PC-9 (cell line): ENCODE measurements at regions not wholly inside any gene's neighbourhood (a gene's known extent, or its start where the extent isn't known, plus 50 kb on each side); places are given as distances from the start of the nearest gene placed in this dataset.

ENCODE experiments used
- BruUV-seq: library from RNA; stranded (reverse); fragments of 400-500 nt; replicated peaks from 2 replicates; lab custom pipeline; 2021; lab: Mats Ljungman, UMichigan
- CTCF ChIA-PET: fragments of 300-600 bp; sonication (Branson Sonifier 250); formaldehyde crosslinking; loops from one replicate; lab custom pipeline; 2022; ENCODE audit warnings: antibody characterized with exemption; lab: Charles Lee
- POLR2A ChIA-PET: fragments of 300-600 bp; sonication (Branson Sonifier 250); formaldehyde crosslinking; loops from one replicate; lab custom pipeline; 2022; ENCODE audit warnings: antibody characterized with exemption; ENCODE audit not compliant: unreplicated experiment; lab: Charles Lee
- DNase-seq, 2 experiments: peaks; one replicate each; pipeline versions ENCODE4 v3.0.0 to v3.0.0-alpha.2; 2015 to 2022; ENCODE audit warnings: mixed read lengths in 1 of 2
- H2AFZ ChIP-seq: fragments of 200-600 bp; sonication (generic); 2 replicates; pipeline ENCODE4 v1.8.1; 2017; ENCODE audit warnings: antibody characterized with exemption
- H3F3A ChIP-seq: fragments of 200-600 bp; sonication (generic); 2 replicates; pipeline ENCODE4 v1.8.1; 2017; ENCODE audit warnings: antibody characterized with exemption, mild to moderate bottlenecking, low read depth; ENCODE audit not compliant: insufficient read depth
- H3K27ac ChIP-seq: fragments of 200-600 bp; sonication (generic); 2 replicates; pipeline ENCODE4 v1.6.1; 2016; ENCODE audit warnings: mixed run types
- H3K27me3 ChIP-seq: fragments of 200-600 bp; sonication (generic); 2 replicates; pipeline ENCODE4 v1.6.1; 2016; ENCODE audit warnings: low read depth, mixed run types; ENCODE audit not compliant: insufficient read depth
- H3K36me3 ChIP-seq: fragments of 200-600 bp; sonication (generic); 2 replicates; pipeline ENCODE4 v1.6.1; 2016; ENCODE audit warnings: low read depth, mixed run types
- H3K4me1 ChIP-seq: fragments of 200-600 bp; sonication (generic); replicated peaks from 2 replicates; pipeline ENCODE4 v1.6.1; 2016; ENCODE audit warnings: mixed run types; ENCODE audit not compliant: insufficient read depth
- H3K4me2 ChIP-seq: fragments of 200-600 bp; sonication (generic); 2 replicates; pipeline ENCODE4 v1.6.1; 2017; ENCODE audit warnings: mixed run types
- H3K4me3 ChIP-seq: fragments of 200-600 bp; sonication (generic); 2 replicates; pipeline ENCODE4 v1.6.1; 2016; ENCODE audit warnings: mixed run types
- H3K79me2 ChIP-seq: fragments of 200-600 bp; sonication (generic); 2 replicates; pipeline ENCODE4 v1.6.1; 2017; ENCODE audit warnings: low read depth, mixed run types
- H3K9me2 ChIP-seq: fragments of 200-600 bp; sonication (generic); 2 replicates; pipeline ENCODE4 v1.8.1; 2017; ENCODE audit warnings: mild to moderate bottlenecking; ENCODE audit not compliant: insufficient read depth
- H3K9me3 ChIP-seq: fragments of 200-600 bp; sonication (generic); 2 replicates; pipeline ENCODE4 v1.8.1; 2016; ENCODE audit warnings: low read depth; ENCODE audit not compliant: insufficient read depth
- H4K20me1 ChIP-seq: fragments of 200-600 bp; sonication (generic); 2 replicates; pipeline ENCODE4 v1.8.1; 2017; ENCODE audit not compliant: insufficient read depth
- EZH2 ChIP-seq: fragments of 200-600 bp; sonication (generic); IDR thresholded peaks from 2 replicates; pipeline ENCODE4 v1.8.0; 2017; ENCODE audit warnings: antibody characterized with exemption, low read depth
- intact Hi-C: fragments of 100-400 bp; cut with micrococcal nuclease; formaldehyde crosslinking; loops from one replicate; pipeline ENCODE4 v1.10.0; 2022; ENCODE audit not compliant: unreplicated experiment
- TF ChIP-seq, protein P1 (sequence below): fragments of 200-600 bp; sonication (generic); conservative IDR thresholded peaks from 2 replicates; pipeline ENCODE4 v1.6.1; 2017; ENCODE audit warnings: mixed run types, antibody characterized with exemption, mild to moderate bottlenecking, moderate library complexity

DNA sequence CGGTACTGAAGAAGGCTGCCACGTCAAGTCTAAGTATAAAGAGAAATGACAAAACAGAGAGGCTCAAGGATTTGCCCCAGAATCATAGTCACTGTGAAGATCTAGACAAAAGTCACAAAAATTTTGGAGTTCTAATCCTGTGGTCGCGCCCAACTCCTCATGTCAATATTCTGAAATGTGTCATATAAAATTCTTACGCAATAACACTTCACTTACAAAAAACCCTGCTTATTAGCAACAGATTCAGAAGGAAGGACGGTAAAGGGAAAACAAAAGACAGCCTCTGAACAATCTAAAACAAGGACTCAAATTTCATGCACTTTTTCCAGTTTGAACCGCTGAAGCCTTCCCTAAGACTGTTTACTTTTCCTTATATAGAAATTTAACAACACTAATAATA lies 94.7 kb downstream of the TSPAN8 start:
- Histone ChIP-seq H3K9me2 (no peaks in the 10 kb centered on the region), H3K27ac (no peak overlapping the region), H3K79me2 (no peaks in the 10 kb centered on the region), H3K4me2 (no peak overlapping the region), H3F3A (no peaks in the 10 kb centered on the region), H3K4me3 (no peak overlapping the region), H4K20me1 (no peaks in the 10 kb centered on the region), H2AFZ (no peak overlapping the region), H3K4me1 (no peaks in the 10 kb centered on the region), H3K36me3 (no peaks in the 10 kb centered on the region), H3K27me3 (no peaks in the 10 kb centered on the region), H3K9me3 (no peaks in the 10 kb centered on the region)
- no TSS peak for BruUV-seq
- CTCF ChIA-PET = no interaction called here
- TF ChIP-seq, protein P1, sequence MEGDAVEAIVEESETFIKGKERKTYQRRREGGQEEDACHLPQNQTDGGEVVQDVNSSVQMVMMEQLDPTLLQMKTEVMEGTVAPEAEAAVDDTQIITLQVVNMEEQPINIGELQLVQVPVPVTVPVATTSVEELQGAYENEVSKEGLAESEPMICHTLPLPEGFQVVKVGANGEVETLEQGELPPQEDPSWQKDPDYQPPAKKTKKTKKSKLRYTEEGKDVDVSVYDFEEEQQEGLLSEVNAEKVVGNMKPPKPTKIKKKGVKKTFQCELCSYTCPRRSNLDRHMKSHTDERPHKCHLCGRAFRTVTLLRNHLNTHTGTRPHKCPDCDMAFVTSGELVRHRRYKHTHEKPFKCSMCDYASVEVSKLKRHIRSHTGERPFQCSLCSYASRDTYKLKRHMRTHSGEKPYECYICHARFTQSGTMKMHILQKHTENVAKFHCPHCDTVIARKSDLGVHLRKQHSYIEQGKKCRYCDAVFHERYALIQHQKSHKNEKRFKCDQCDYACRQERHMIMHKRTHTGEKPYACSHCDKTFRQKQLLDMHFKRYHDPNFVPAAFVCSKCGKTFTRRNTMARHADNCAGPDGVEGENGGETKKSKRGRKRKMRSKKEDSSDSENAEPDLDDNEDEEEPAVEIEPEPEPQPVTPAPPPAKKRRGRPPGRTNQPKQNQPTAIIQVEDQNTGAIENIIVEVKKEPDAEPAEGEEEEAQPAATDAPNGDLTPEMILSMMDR = no peak
- no peak for TF ChIP-seq EZH2
- intact Hi-C loops = no loop called here
- POLR2A ChIA-PET = no interaction called here
- DNase-seq = no peak

DNA sequence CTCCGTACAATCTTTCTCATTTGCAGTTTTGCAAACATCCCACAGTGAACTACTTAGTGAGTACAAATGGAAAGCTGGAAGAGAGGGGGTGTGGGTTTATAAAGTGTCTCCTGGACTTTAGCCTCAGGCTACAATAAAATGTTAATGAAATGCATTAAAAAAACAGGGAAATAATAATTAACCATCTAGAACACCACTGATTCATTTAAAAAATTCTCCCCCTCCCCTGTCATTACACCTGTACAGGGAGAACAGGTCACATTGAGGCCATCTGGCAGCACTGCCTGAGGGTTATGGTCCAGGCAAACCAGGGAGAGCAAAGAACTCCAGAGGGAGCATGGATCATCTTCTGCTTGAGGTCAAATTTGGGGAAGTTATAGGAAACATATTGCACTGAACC lies 96.3 kb downstream of the TSPAN8 start:
- H3F3A ChIP-seq = no peaks in the 10 kb centered on the region
- no peak overlapping the region for H3K4me2 ChIP-seq
- BruUV-seq = no TSS peak
- intact Hi-C loops = no loop called here
- no peaks in the 10 kb centered on the region for H3K27me3 ChIP-seq
- H3K36me3 ChIP-seq = no peaks in the 10 kb centered on the region
- H3K79me2 ChIP-seq = no peaks in the 10 kb centered on the region
- ChIA-PET POLR2A (no interaction called here), CTCF (no interaction called here)
- H3K9me2 ChIP-seq = no peaks in the 10 kb centered on the region
- TF ChIP-seq EZH2 = no peak
- TF ChIP-seq, protein P1 = no peak
- no peaks in the 10 kb centered on the region for H3K9me3 ChIP-seq
- no peaks in the 10 kb centered on the region for H4K20me1 ChIP-seq
- no peak overlapping the region for H3K27ac ChIP-seq
- no peak overlapping the region for H3K4me3 ChIP-seq
- H2AFZ ChIP-seq = no peak overlapping the region
- H3K4me1 ChIP-seq = no peaks in the 10 kb centered on the region
- no peak for DNase-seq

DNA sequence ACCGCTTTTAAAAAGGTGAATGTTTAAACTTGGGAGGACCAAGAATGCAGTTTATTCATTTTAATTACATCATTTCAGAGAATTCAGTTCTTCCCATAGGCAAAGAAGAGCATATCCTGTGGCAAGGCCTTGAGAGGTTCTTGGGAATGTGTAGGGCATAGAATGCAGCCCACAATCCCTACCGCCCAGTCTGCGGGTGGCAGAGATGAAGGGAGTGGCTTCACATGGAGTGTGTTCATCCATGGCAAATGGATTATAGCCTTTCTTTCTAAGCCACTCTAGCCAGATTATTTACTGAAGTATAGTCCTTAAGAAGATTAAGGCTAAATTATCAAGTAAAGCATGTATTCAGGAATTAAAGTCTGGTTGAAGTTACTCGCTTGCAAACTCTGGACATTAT lies 97.4 kb downstream of the TSPAN8 start:
- CTCF ChIA-PET = no interaction called here
- no TSS peak for BruUV-seq
- no peaks in the 10 kb centered on the region for H3K9me2 ChIP-seq
- H2AFZ ChIP-seq = no peak overlapping the region
- intact Hi-C loops = no loop called here
- no peaks in the 10 kb centered on the region for H3K27me3 ChIP-seq
- DNase-seq = no peak
- no peaks in the 10 kb centered on the region for H3K36me3 ChIP-seq
- no peaks in the 10 kb centered on the region for H3F3A ChIP-seq
- H4K20me1 ChIP-seq = no peaks in the 10 kb centered on the region
- no peak overlapping the region for H3K4me2 ChIP-seq
- no peak overlapping the region for H3K4me3 ChIP-seq
- no peaks in the 10 kb centered on the region for H3K9me3 ChIP-seq
- POLR2A ChIA-PET = no interaction called here
- no peak for TF ChIP-seq EZH2
- TF ChIP-seq, protein P1 = no peak
- H3K4me1 ChIP-seq = no peaks in the 10 kb centered on the region
- H3K79me2 ChIP-seq = no peaks in the 10 kb centered on the region
- H3K27ac ChIP-seq = no peak overlapping the region
